ENCODE measurements at regions not wholly inside any gene's neighbourhood (a gene's known extent, or its start where the extent isn't known, plus 50 kb on each side); places are given as distances from the start of the nearest gene placed in this dataset.

GRCh38 chr10:78458983-78459638 lies 425.4 kb downstream of the RPS24 start:
- RAD21 ChIA-PET (ENCODE audit: low non-redundant PET in 1 of 2, low total read pairs in 2 of 2, uncharacterized antibody in 2 of 2, unreplicated experiment in 2 of 2), result no interaction called here
- Histone ChIP-seq H3K27ac (ENCODE audit: low read depth, low read length) (no peak overlapping the region), H3K9me3 (ENCODE audit: control insufficient read depth in 1 of 2, insufficient read depth in 1 of 2, low read depth in 1 of 2, low read length in 2 of 2) (no peaks in the 10 kb centered on the region), H3K36me3 (ENCODE audit: control insufficient read depth in 1 of 2, insufficient read depth in 2 of 2, low read length in 2 of 2) (no peaks in the 10 kb centered on the region), H3K4me2 (ENCODE audit: low read length) (no peak overlapping the region), H3K4me1 (ENCODE audit: control insufficient read depth in 1 of 2, insufficient read depth in 2 of 2, low read length in 2 of 2) (0 out of 4 replicates have a peak, but pooled peaks cover 0 to 3% of the 10 kb centered on the region in 2 experiments), H4K20me1 (ENCODE audit: insufficient read depth) (no peaks in the 10 kb centered on the region), H3K9ac (ENCODE audit: low read length) (no peak overlapping the region), H2AFZ (ENCODE audit: low read depth, low read length, poor library complexity, severe bottlenecking) (no peak overlapping the region), H3K27me3 (ENCODE audit: insufficient read depth, low read length) (peaks cover 10% of the 10 kb centered on the region; the same call in 1 of the 2 replicates), H3K4me3 (replicated peaks in 1 of 2; ENCODE audit: low read depth in 1 of 2, low read length in 2 of 2) (no peak overlapping the region), H3K9me2 (ENCODE audit: insufficient read depth) (no peaks in the 10 kb centered on the region), H3K79me2 (ENCODE audit: insufficient read depth, low read length) (no peaks in the 10 kb centered on the region)
- intact Hi-C loops (cut with micrococcal nuclease), result no loop called here
- no TSS peak for BruUV-seq (replicated peaks)
- TF ChIP-seq YY1 (IDR thresholded peaks at IDR 0.05; ENCODE audit: extremely low read depth, insufficient replicate concordance, low read depth, low read length), result no peak
- TF ChIP-seq POLR2AphosphoS5 (IDR thresholded peaks at IDR 0.05; ENCODE audit: low read depth, low read length), result no peak
- TF ChIP-seq ATF3 (IDR thresholded peaks at IDR 0.05), result no peak
- no peak for TF ChIP-seq JUND (IDR thresholded peaks at IDR 0.05)
- no peak for TF ChIP-seq SRF (IDR thresholded peaks at IDR 0.05; ENCODE audit: low read depth)
- no peak for TF ChIP-seq SP1 (IDR thresholded peaks at IDR 0.05; ENCODE audit: low read depth)
- TF ChIP-seq MAX (IDR thresholded peaks at IDR 0.05), result no peak
- no peak for TF ChIP-seq EGR1 (IDR thresholded peaks at IDR 0.05; ENCODE audit: low read depth)
- TF ChIP-seq SIN3A (IDR thresholded peaks at IDR 0.05; ENCODE audit: low read depth), result no peak
- TF ChIP-seq CTCF (IDR thresholded peaks at IDR 0.05 in 2 of 3, conservative IDR thresholded peaks at IDR 0.05 in 1 of 3; ENCODE audit: borderline replicate concordance in 1 of 3, insufficient read depth in 1 of 3, low read depth in 2 of 3, low read length in 2 of 3), result no peak
- POLR2A ChIA-PET, result no interaction called here
- DNase-seq (ENCODE audit: low read depth, low spot score), result no peak
- CTCF ChIA-PET, result no interaction called here
- ATAC-seq, result no peak

Measured in HCT116 (cell line).